A673 (cell line): ENCODE measurements at regions not wholly inside any gene's neighbourhood (a gene's known extent, or its start where the extent isn't known, plus 50 kb on each side); places are given as distances from the start of the nearest gene placed in this dataset.
"Not testable (repeated sequence)": the region's sequence is repeated elsewhere in the genome, so short reads cannot be mapped to it uniquely, and the experiment has no call there.

Source experiments
- BruUV-seq: library from RNA; stranded (reverse); fragments of 400-500 nt; replicated peaks from 2 replicates; lab custom pipeline; 2021; lab: Mats Ljungman, UMichigan
- CTCF ChIA-PET: fragments of 300-600 bp; sonication (Branson Sonifier 250); formaldehyde crosslinking; loops from one replicate; lab custom pipeline; 2022; ENCODE audit warnings: antibody characterized with exemption; lab: Charles Lee
- POLR2A ChIA-PET: fragments of 300-600 bp; sonication (Branson Sonifier 250); formaldehyde crosslinking; loops from one replicate; lab custom pipeline; 2022; ENCODE audit warnings: antibody characterized with exemption; ENCODE audit not compliant: low non-redundant PET; lab: Charles Lee
- DNase-seq: peaks from one replicate; pipeline ENCODE4 v3.0.0-alpha.2; 2015; ENCODE audit warnings: low spot score
- H3K27ac ChIP-seq: fragments of 200-600 bp; sonication (generic); 2 replicates; pipeline ENCODE4 v1.5.1; 2016; ENCODE audit warnings: mixed run types, low read depth, mild to moderate bottlenecking, mixed read lengths, antibody characterized with exemption, low read length; ENCODE audit not compliant: poor library complexity, severe bottlenecking
- H3K27me3 ChIP-seq: fragments of 200-600 bp; sonication (generic); replicated peaks from 2 replicates; pipeline ENCODE4 v1.6.1; 2017; ENCODE audit warnings: mixed run types, low read depth, mild to moderate bottlenecking, mixed read lengths, antibody characterized with exemption, low read length; ENCODE audit not compliant: insufficient read depth, poor library complexity
- H3K36me3 ChIP-seq: fragments of 200-600 bp; sonication (generic); 2 replicates; pipeline ENCODE4 v1.6.1; 2016; ENCODE audit warnings: mixed run types, mild to moderate bottlenecking, mixed read lengths, antibody characterized with exemption, low read length; ENCODE audit not compliant: insufficient read depth, poor library complexity, severe bottlenecking
- H3K4me1 ChIP-seq: fragments of 200-600 bp; sonication (generic); 2 replicates; pipeline ENCODE4 v1.6.1; 2017; ENCODE audit warnings: mixed run types, mild to moderate bottlenecking, mixed read lengths, antibody characterized with exemption, low read length; ENCODE audit not compliant: insufficient read depth, poor library complexity, severe bottlenecking
- H3K4me3 ChIP-seq: fragments of 200-600 bp; sonication (generic); 2 replicates; pipeline ENCODE4 v1.5.1; 2016; ENCODE audit warnings: low read depth, mixed run types, mild to moderate bottlenecking, mixed read lengths, low read length; ENCODE audit not compliant: poor library complexity, severe bottlenecking
- H3K9me3 ChIP-seq: fragments of 200-600 bp; sonication (generic); 2 replicates; pipeline ENCODE4 v1.6.1; 2016; ENCODE audit warnings: mixed run types, low read depth, mild to moderate bottlenecking, mixed read lengths, antibody characterized with exemption, low read length; ENCODE audit not compliant: poor library complexity, severe bottlenecking
- CTCF ChIP-seq: fragments of 300-800, 200-600 bp; sonication (generic); conservative IDR thresholded peaks from 2 replicates; pipeline ENCODE4 v1.5.1; 2017; ENCODE audit warnings: low read depth, mild to moderate bottlenecking, antibody characterized with exemption, low read length, moderate library complexity, mixed read lengths
- EZH2 ChIP-seq: fragments of 200-600 bp; sonication (generic); IDR thresholded peaks from 2 replicates; pipeline ENCODE4 v1.6.1; 2017; ENCODE audit warnings: borderline replicate concordance, low read depth, mild to moderate bottlenecking, mixed read lengths, antibody characterized with exemption, low read length; ENCODE audit not compliant: poor library complexity, severe bottlenecking
- intact Hi-C: fragments of 100-400 bp; cut with micrococcal nuclease; formaldehyde crosslinking; loops from one replicate; pipeline ENCODE4 v1.10.0; 2022; ENCODE audit not compliant: unreplicated experiment

DNA sequence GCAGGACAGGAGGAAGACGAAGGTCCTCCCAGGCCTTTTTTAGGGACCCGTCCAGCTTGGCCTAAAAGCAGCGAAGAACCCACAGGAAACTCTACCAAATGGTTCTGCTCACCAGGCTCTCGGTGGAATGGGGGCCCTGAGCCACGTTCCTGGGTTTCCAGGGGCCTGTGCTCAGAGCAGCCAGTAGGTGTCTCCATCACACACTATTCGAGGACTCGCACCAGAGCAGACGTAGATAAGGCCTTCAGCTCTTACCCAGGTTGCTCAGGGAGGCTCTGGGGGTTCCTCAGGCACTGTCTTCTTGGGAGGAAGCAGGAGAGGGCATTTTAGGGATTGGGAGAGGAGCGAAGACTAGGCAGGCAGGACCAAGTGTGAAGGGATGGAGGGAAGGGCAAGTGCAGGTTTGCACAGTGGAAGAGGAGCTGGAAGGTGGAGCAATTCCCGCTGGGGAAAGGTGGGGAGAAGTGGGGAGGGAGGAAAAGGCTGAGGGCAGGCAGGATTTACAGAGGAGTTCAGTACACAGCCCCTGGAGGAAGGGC lies 157.1 kb downstream of the RGS9 start:
- no TSS peak for BruUV-seq
- Histone ChIP-seq H3K4me3 (no peak overlapping the region), H3K36me3 (no peaks in the 10 kb centered on the region), H3K27ac (no peak overlapping the region), H3K9me3 (no peaks in the 10 kb centered on the region), H3K4me1 (peaks cover 8% of the 10 kb centered on the region), H3K27me3 (no peaks in the 10 kb centered on the region)
- intact Hi-C loops: loop anchor here (1.0 to 10.0 kb wide), 4 partner anchors 262 to 871 kb away; no protein-coding TSS in a partner anchor
- DNase-seq: peak; percentile 84
- TF ChIP-seq CTCF (peak; percentile 91), EZH2 (no peak)
- POLR2A ChIA-PET: no interaction called here
- CTCF ChIA-PET: interaction anchor here (0.6 to 1.8 kb wide), 8 partner anchors 63 to 1380 kb away, joined by 3 to 11 read pairs (median 6); no protein-coding TSS in a partner anchor

GRCh38 chr17:65293584-65294180 lies 156.5 kb downstream of the RGS9 start:
- intact Hi-C loops: loop anchor here (1.0 to 10.0 kb wide), 4 partner anchors 263 to 871 kb away; no protein-coding TSS in a partner anchor
- Histone ChIP-seq H3K27me3 (no peaks in the 10 kb centered on the region), H3K4me1 (peaks cover 8% of the 10 kb centered on the region), H3K9me3 (no peaks in the 10 kb centered on the region), H3K4me3 (no peak overlapping the region), H3K27ac (no peak overlapping the region), H3K36me3 (no peaks in the 10 kb centered on the region)
- no peak for TF ChIP-seq EZH2
- no peak for TF ChIP-seq CTCF
- BruUV-seq: no TSS peak
- POLR2A ChIA-PET: no interaction called here
- DNase-seq: no peak
- CTCF ChIA-PET: interaction anchor here (0.6 to 1.8 kb wide), 7 partner anchors 120 to 1380 kb away, joined by 5 to 11 read pairs (median 7); no protein-coding TSS in a partner anchor

DNA sequence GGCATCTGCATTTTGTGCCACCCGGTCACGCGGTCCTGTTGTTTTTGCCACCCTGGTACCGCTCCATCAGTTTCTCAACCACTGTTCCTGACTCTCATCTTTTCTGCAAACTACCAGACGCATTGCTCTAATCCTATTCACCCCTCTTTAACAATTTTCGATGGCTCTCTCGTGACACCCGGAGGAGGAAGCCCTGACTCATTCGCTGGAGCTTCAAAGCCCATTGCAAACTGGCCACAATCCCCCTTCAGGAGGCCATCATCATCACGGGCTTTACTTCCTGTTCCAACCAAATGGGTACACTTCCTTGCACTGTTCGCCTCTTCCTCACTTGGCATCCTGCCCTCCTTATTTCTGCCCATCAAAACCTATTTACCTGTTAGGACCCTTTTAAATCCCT lies 155.3 kb downstream of the RGS9 start:
- no peaks in the 10 kb centered on the region for H3K27me3 ChIP-seq
- no peaks in the 10 kb centered on the region for H3K9me3 ChIP-seq
- no TSS peak for BruUV-seq
- intact Hi-C loops: loop anchor here (5.0 to 10.0 kb wide), 2 partner anchors 502 to 695 kb away; no protein-coding TSS in a partner anchor
- peaks cover 4% of the 10 kb centered on the region for H3K4me1 ChIP-seq
- no peak overlapping the region for H3K27ac ChIP-seq
- DNase-seq: no peak
- no peak for TF ChIP-seq CTCF
- CTCF ChIA-PET: interaction anchor here (1.0 kb wide), 1 partner anchor 265 kb away, joined by 3 read pairs; no protein-coding TSS in a partner anchor
- no peaks in the 10 kb centered on the region for H3K36me3 ChIP-seq
- POLR2A ChIA-PET: no interaction called here
- no peak overlapping the region for H3K4me3 ChIP-seq

DNA sequence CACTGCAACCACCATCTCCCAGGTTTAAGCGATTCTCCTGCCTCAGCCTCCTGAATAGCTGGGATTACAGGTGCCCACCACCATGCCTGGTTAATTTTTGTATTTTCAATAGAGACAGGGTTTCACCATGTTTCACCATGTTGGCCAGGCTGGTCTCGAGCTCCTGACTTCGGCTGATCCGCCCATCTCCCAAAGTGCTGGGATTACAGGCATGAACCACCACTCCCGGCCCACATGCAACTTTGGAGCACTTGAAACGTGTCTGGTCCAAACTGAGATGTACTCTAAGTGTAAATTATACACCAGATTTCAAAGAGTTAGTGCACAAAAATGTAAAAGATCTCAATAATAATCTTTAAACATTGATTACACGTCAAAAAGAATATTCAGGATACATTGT lies 154.1 kb downstream of the RGS9 start:
- DNase-seq, H3K4me1 ChIP-seq, POLR2A ChIA-PET, BruUV-seq, H3K36me3 ChIP-seq, H3K27me3 ChIP-seq, H3K4me3 ChIP-seq, H3K27ac ChIP-seq, H3K9me3 ChIP-seq: not testable (repeated sequence)
- CTCF ChIA-PET: interaction anchor here (0.7 kb wide), 1 partner anchor 191 kb away, joined by 3 read pairs; no protein-coding TSS in a partner anchor
- intact Hi-C loops: loop anchor here (5.0 to 10.0 kb wide), 2 partner anchors 504 to 696 kb away; no protein-coding TSS in a partner anchor
